ENCODE measurements at regions not wholly inside any gene's neighbourhood (a gene's known extent, or its start where the extent isn't known, plus 50 kb on each side); places are given as distances from the start of the nearest gene placed in this dataset.

- TF ChIP-seq, protein P1, sequence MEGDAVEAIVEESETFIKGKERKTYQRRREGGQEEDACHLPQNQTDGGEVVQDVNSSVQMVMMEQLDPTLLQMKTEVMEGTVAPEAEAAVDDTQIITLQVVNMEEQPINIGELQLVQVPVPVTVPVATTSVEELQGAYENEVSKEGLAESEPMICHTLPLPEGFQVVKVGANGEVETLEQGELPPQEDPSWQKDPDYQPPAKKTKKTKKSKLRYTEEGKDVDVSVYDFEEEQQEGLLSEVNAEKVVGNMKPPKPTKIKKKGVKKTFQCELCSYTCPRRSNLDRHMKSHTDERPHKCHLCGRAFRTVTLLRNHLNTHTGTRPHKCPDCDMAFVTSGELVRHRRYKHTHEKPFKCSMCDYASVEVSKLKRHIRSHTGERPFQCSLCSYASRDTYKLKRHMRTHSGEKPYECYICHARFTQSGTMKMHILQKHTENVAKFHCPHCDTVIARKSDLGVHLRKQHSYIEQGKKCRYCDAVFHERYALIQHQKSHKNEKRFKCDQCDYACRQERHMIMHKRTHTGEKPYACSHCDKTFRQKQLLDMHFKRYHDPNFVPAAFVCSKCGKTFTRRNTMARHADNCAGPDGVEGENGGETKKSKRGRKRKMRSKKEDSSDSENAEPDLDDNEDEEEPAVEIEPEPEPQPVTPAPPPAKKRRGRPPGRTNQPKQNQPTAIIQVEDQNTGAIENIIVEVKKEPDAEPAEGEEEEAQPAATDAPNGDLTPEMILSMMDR (IDR thresholded peaks at IDR 0.05 in 4 of 5, conservative IDR thresholded peaks at IDR 0.05 in 1 of 5), result no peak
- no peak for TF ChIP-seq POLR2A (IDR thresholded peaks at IDR 0.05)
These were observed 110.9 kb downstream of the ALG10B start for GRCh38 chr12:38427442-38427841.
